Omental fat pad (tissue), 3 donors: ENCODE measurements at regions not wholly inside any gene's neighbourhood (a gene's known extent, or its start where the extent isn't known, plus 50 kb on each side); places are given as distances from the start of the nearest gene placed in this dataset.

ENCODE experiments used
- ATAC-seq: fragments of 150-250 bp; one replicate; pipeline ENCODE4 v1.9.1; 2016; ENCODE audit warnings: mild to moderate bottlenecking, moderate library complexity; ENCODE audit not compliant: low FRiP score
- DNase-seq: peaks from one replicate; pipeline ENCODE4 v3.0.0-alpha.2; 2019; ENCODE audit warnings: low spot score
- CTCF ChIP-seq, 3 donors: fragments of 450-650 bp; IDR thresholded peaks; one replicate each; pipeline ENCODE4 v1.5.1; 2016 to 2017; ENCODE audit warnings: antibody characterized with exemption in 3 of 3, mild to moderate bottlenecking in 3 of 3, moderate library complexity in 2 of 3

- no peak for ATAC-seq
- DNase-seq, result no peak
- TF ChIP-seq CTCF (IDR thresholded peaks at IDR 0.05), result no peak
These were observed 743.2 kb upstream of the NCAM2 start for GRCh38 chr21:20254964-20255363.

GRCh38 chr21:20257052-20257740 is 741.0 kb upstream of the NCAM2 start:
- ATAC-seq (no peak), DNase-seq (no peak)
- TF ChIP-seq CTCF (IDR thresholded peaks at IDR 0.05), result no peak

GRCh38 chr21:20258542-20258941 is 739.7 kb upstream of the NCAM2 start:
- ATAC-seq, result no peak

GRCh38 chr21:20259031-20259867 is 739.0 kb upstream of the NCAM2 start:
- ATAC-seq (no peak), DNase-seq (no peak)
- TF ChIP-seq CTCF (IDR thresholded peaks at IDR 0.05), result no peak

More at GRCh38 chr21:20258542-20258941, 739.7 kb upstream of the NCAM2 start:
- DNase-seq, result no peak
- no peak for TF ChIP-seq CTCF (IDR thresholded peaks at IDR 0.05)

- DNase-seq (no peak), ATAC-seq (no peak)
- no peak for TF ChIP-seq CTCF (IDR thresholded peaks at IDR 0.05)
These were observed 738.1 kb upstream of the NCAM2 start for GRCh38 chr21:20260124-20260523.

GRCh38 chr21:20261364-20261763 is 736.8 kb upstream of the NCAM2 start:
- TF ChIP-seq CTCF (IDR thresholded peaks at IDR 0.05), result no peak
- DNase-seq (no peak), ATAC-seq (no peak)
